SK-N-SH (cell line): ENCODE measurements at regions not wholly inside any gene's neighbourhood (a gene's known extent, or its start where the extent isn't known, plus 50 kb on each side); places are given as distances from the start of the nearest gene placed in this dataset.

Experiments
- GATA2 ChIP-seq: sonication (generic); formaldehyde crosslinking; IDR thresholded peaks from 2 replicates; pipeline ENCODE4 v1.5.0; 2020; ENCODE audit warnings: mild to moderate bottlenecking, missing genetic modification reagents
- TF ChIP-seq, protein P1 (sequence below): IDR thresholded peaks from 2 replicates; pipeline ENCODE4 v1.4.0; 2012; ENCODE audit warnings: low read depth

DNA sequence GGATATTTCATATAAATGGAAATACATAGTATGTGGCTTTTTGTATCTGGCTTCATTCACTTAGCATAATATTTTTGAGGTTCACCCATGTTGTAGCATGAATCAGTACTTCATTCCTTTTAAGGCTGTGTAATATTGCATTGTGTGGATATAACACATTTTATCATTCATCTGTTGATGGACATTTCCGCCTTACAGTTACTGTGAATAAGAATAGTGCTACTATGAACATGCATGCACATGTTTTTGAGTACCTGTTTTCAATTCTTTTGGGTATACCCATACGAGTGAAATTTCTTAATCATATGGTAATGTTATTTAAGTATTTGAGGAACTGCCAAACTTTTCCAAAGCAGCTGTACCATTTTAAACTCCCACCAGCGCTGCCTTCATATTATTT is 539.6 kb upstream of the DIPK2B start:
- no peak for TF ChIP-seq GATA2 (CRISPR knock-in tag)
- TF ChIP-seq, protein P1, sequence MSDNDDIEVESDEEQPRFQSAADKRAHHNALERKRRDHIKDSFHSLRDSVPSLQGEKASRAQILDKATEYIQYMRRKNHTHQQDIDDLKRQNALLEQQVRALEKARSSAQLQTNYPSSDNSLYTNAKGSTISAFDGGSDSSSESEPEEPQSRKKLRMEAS: no peak
